HUES64 (cell line): ENCODE measurements at regions not wholly inside any gene's neighbourhood (a gene's known extent, or its start where the extent isn't known, plus 50 kb on each side); places are given as distances from the start of the nearest gene placed in this dataset.

Source experiments
- H3K27ac ChIP-seq: 2 replicates; pipeline ENCODE4 v1.7.0; 2013; ENCODE audit warnings: low read depth, low read length, inconsistent platforms
- H3K27me3 ChIP-seq: 2 replicates; pipeline ENCODE4 v1.6.1; 2013; ENCODE audit warnings: mild to moderate bottlenecking, low read length; ENCODE audit not compliant: insufficient read depth
- H3K36me3 ChIP-seq: 2 replicates; pipeline ENCODE4 v1.6.1; 2013; ENCODE audit warnings: mild to moderate bottlenecking, low read length; ENCODE audit not compliant: insufficient read depth
- H3K4me1 ChIP-seq: 2 replicates; pipeline ENCODE4 v1.6.1; 2013; ENCODE audit warnings: mild to moderate bottlenecking, low read length, moderate library complexity; ENCODE audit not compliant: insufficient read depth
- H3K4me3 ChIP-seq: 2 replicates; pipeline ENCODE4 v1.5.1; 2013; ENCODE audit warnings: mild to moderate bottlenecking, low read length, moderate library complexity
- H3K9ac ChIP-seq: 2 replicates; pipeline ENCODE4 v1.6.1; 2013; ENCODE audit warnings: mild to moderate bottlenecking, low read depth, low read length
- H3K9me3 ChIP-seq: 2 replicates; pipeline ENCODE4 v1.6.1; 2013; ENCODE audit warnings: low read depth, low read length; ENCODE audit not compliant: insufficient read depth
- WGBS: fragments of 150-250, 120-280 bp; methylation state at CpG from one replicate; pipeline ENCODE4 v1.1.7; 2013; ENCODE audit warnings: missing lambda C conversion rate; 5-methylcytosine and 5-hydroxymethylcytosine counted together

- Histone ChIP-seq H3K27ac (no peak overlapping the region), H3K4me3 (no peak overlapping the region), H3K9ac (no peak overlapping the region), H3K4me1 (no peaks in the 10 kb centered on the region), H3K36me3 (no peaks in the 10 kb centered on the region), H3K27me3 (no peaks in the 10 kb centered on the region), H3K9me3 (peaks cover 17% of the 10 kb centered on the region; the same call in 1 of the 2 replicates)
Measured at GRCh38 chr1:34488080-34488708, 266.7 kb upstream of the GJB5 start.

GRCh38 chr1:34500451-34500850 lies 254.4 kb upstream of the GJB5 start:
- Histone ChIP-seq H3K27me3 (peaks cover 3% of the 10 kb centered on the region; the same call in 1 of the 2 replicates), H3K27ac (no peak overlapping the region), H3K9me3 (no peaks in the 10 kb centered on the region), H3K4me1 (no peaks in the 10 kb centered on the region), H3K4me3 (no peak overlapping the region), H3K9ac (no peak overlapping the region), H3K36me3 (no peaks in the 10 kb centered on the region)
- 9% methylated on average over 6 of the region's 6 CpGs for WGBS

- Histone ChIP-seq H3K27ac (no peak overlapping the region), H3K4me3 (no peak overlapping the region), H3K9me3 (peaks cover 26% of the 10 kb centered on the region), H3K9ac (no peak overlapping the region), H3K27me3 (no peaks in the 10 kb centered on the region), H3K36me3 (no peaks in the 10 kb centered on the region), H3K4me1 (no peaks in the 10 kb centered on the region)
Measured at GRCh38 chr1:34511802-34512201, 243.0 kb upstream of the GJB5 start.

- Histone ChIP-seq H3K27me3 (no peaks in the 10 kb centered on the region), H3K9ac (no peak overlapping the region), H3K36me3 (no peaks in the 10 kb centered on the region), H3K27ac (no peak overlapping the region), H3K4me1 (no peaks in the 10 kb centered on the region), H3K9me3 (0 out of 2 replicates have a peak, but pooled peaks cover 2% of the 10 kb centered on the region), H3K4me3 (no peak overlapping the region)
- WGBS, result 86% methylated on average over 4 of the region's 4 CpGs
Measured at GRCh38 chr1:34518146-34518699, 236.6 kb upstream of the GJB5 start.

- H3K27me3 ChIP-seq, result no peaks in the 10 kb centered on the region
- no peaks in the 10 kb centered on the region for H3K36me3 ChIP-seq
- no peak overlapping the region for H3K9ac ChIP-seq
- no peaks in the 10 kb centered on the region for H3K4me1 ChIP-seq
- WGBS, result 83% methylated on average over 4 of the region's 4 CpGs
- H3K4me3 ChIP-seq, result no peak overlapping the region
- 0 out of 2 replicates have a peak, but pooled peaks cover 2% of the 10 kb centered on the region for H3K9me3 ChIP-seq
- H3K27ac ChIP-seq, result no peak overlapping the region
Measured at GRCh38 chr1:34520111-34520510, 234.7 kb upstream of the GJB5 start.

GRCh38 chr1:34524783-34525182 lies 230.1 kb upstream of the GJB5 start:
- Histone ChIP-seq H3K27ac (no peak overlapping the region), H3K9me3 (no peaks in the 10 kb centered on the region), H3K36me3 (no peaks in the 10 kb centered on the region), H3K27me3 (no peaks in the 10 kb centered on the region), H3K4me1 (no peaks in the 10 kb centered on the region), H3K4me3 (no peak overlapping the region), H3K9ac (no peak overlapping the region)

- Histone ChIP-seq H3K4me3 (no peak overlapping the region), H3K4me1 (no peaks in the 10 kb centered on the region), H3K36me3 (no peaks in the 10 kb centered on the region), H3K9ac (no peak overlapping the region), H3K27me3 (no peaks in the 10 kb centered on the region), H3K27ac (no peak overlapping the region), H3K9me3 (no peaks in the 10 kb centered on the region)
- 78% methylated on average over 9 of the region's 12 CpGs for WGBS
Measured at GRCh38 chr1:34529935-34530859, 224.7 kb upstream of the GJB5 start.

- H3K4me1 ChIP-seq, result no peaks in the 10 kb centered on the region
- no peak overlapping the region for H3K27ac ChIP-seq
- H3K9ac ChIP-seq, result no peak overlapping the region
- no peaks in the 10 kb centered on the region for H3K36me3 ChIP-seq
- H3K9me3 ChIP-seq, result no peaks in the 10 kb centered on the region
- H3K27me3 ChIP-seq, result no peaks in the 10 kb centered on the region
- WGBS, result 88% methylated on average over 3 of the region's 3 CpGs
- H3K4me3 ChIP-seq, result no peak overlapping the region
Measured at GRCh38 chr1:34532113-34532512, 222.7 kb upstream of the GJB5 start.

- H3K9ac ChIP-seq, result no peak overlapping the region
- no peaks in the 10 kb centered on the region for H3K27me3 ChIP-seq
- no peak overlapping the region for H3K27ac ChIP-seq
- no peaks in the 10 kb centered on the region for H3K4me1 ChIP-seq
- no peaks in the 10 kb centered on the region for H3K9me3 ChIP-seq
- H3K36me3 ChIP-seq, result no peaks in the 10 kb centered on the region
- H3K4me3 ChIP-seq, result no peak overlapping the region
Measured at GRCh38 chr1:34538481-34538880, 216.4 kb upstream of the GJB5 start.

- H3K4me1 ChIP-seq, result no peaks in the 10 kb centered on the region
- no peak overlapping the region for H3K9ac ChIP-seq
- no peaks in the 10 kb centered on the region for H3K9me3 ChIP-seq
- no peak overlapping the region for H3K27ac ChIP-seq
- no peaks in the 10 kb centered on the region for H3K27me3 ChIP-seq
- no peak overlapping the region for H3K4me3 ChIP-seq
- no peaks in the 10 kb centered on the region for H3K36me3 ChIP-seq
- WGBS, result 42% methylated on average over 2 of the region's 3 CpGs
Measured at GRCh38 chr1:34547046-34547674, 207.7 kb upstream of the GJB5 start.

GRCh38 chr1:34549199-34549598 lies 205.6 kb upstream of the GJB5 start:
- no peak overlapping the region for H3K27ac ChIP-seq
- H3K36me3 ChIP-seq, result no peaks in the 10 kb centered on the region
- H3K4me1 ChIP-seq, result no peaks in the 10 kb centered on the region
- H3K27me3 ChIP-seq, result no peaks in the 10 kb centered on the region
- WGBS, result 52% methylated on average over 5 of the region's 5 CpGs
- no peak overlapping the region for H3K4me3 ChIP-seq
- H3K9me3 ChIP-seq, result no peaks in the 10 kb centered on the region
- no peak overlapping the region for H3K9ac ChIP-seq
